GM21825 (cell line): ENCODE measurements at regions not wholly inside any gene's neighbourhood (a gene's known extent, or its start where the extent isn't known, plus 50 kb on each side); places are given as distances from the start of the nearest gene placed in this dataset.
"Not testable (repeated sequence)": the region's sequence is repeated elsewhere in the genome, so short reads cannot be mapped to it uniquely, and the experiment has no call there.

Experiments
- ATAC-seq: cut with Tn5 transposase; IDR thresholded peaks from one replicate; pipeline ENCODE4 v1.9.1; 2021; ENCODE audit warnings: mild to moderate bottlenecking, moderate library complexity; ENCODE audit not compliant: unreplicated experiment

DNA sequence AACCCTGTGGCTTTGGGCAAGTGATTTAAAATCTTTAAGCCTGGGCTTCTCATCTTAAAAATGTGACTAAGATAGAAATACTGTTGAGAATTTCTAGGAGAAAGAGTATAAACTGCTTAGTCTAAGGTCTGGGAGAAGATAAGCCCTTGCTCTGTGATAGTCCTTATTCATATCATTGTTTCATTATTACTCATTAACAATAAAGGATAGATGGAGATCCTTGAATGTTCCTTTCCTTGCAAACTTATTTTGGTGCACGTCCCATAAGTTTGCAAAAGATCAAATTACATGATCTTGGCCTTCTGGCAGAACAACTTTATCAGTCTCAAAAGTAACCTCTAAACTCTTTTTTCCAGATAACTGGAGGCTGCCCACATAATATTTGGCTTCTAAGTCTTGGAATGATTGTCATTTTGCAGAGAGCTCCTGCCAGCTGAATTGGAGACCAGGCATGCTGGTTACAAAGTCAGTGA, 138.3 kb downstream of the FAM124B start:
- ATAC-seq, result no peak

DNA sequence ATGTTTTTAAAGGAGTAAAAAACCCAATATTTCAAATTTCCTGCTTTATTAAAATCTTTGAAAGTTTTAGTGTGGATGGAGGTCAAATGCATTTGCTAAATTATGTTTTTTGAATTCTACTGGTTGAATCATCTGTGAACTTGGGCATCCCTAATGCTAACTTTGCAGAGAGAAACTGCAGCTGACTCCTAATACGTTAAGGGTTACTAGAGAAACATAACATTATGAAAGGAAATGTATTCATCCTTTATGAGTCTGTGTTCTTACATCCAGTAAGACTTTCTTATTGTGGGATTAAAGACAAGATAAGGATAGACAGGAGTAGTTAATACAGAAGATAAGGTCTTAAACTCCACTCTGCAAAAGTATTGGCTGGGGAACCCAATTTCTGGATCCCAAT, 140.6 kb downstream of the FAM124B start:
- ATAC-seq, result no peak

DNA sequence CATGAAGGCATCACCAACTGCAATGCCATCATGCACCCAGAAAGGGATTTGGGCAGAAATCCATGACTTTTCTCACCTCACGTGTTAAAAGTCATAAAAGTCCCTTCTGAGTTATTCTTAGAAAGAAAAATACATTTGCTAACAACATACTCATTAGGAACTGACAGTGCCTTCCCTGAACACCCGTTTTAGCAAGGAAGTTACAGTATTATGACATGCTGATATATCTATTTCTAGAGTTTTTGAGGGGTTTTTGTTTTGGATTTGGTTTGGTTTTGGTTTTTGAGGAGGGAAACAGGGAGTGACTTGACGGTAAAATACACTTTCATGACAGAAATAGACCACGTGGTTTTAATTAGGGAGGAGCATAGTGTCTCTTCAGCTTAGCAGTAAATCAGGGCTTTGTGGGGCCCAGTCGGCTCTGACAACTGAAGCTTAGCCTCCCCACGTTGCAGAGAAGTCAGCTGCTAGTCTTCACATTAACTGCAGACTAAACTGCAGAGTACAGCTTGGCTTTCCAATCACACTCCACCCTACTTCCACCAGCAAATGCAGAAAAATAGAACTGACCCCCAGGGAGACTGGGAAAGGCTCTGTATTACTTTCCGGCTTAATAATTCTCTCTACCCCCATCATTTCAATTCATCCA, 141.4 kb downstream of the FAM124B start:
- ATAC-seq, result no peak

DNA sequence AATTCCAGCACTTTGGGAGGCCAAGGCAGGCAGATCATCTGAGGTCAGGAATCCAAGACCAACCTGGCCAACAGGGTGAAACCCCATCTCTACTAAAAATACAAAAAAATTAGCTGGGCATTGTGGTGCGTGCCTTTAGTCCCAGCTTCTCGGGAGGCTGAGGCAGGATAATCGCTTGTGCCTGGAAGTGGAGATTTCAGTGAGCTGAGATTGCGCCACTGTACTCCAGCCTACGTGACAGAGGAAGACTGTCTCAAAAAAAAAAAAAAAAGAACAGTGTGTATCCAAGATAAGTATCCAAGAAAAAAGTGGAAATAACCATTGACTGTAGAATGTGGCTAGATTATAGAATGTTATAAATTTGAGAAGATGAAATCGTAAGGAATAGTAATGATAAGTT, 142.1 kb downstream of the FAM124B start:
- no peak for ATAC-seq

DNA sequence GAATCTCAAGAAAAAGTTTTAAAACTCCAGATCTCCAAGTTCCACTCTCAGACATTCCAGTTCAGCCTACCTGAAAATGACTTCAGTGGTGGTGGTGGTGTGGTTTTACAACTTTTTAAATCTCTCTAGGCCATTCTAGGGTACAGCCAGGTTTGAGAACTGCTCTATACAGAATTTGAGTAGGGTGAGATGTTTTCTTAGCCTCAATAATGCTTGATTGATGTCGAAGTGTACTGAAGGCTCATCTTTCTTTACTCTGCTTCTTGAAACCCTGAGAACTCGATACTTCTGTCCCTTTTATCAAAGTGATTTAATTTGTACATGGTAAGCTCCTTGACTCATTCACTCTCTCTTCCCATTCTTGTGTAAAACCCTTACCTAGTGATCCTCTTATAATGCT, 143.8 kb downstream of the FAM124B start:
- ATAC-seq, result no peak

DNA sequence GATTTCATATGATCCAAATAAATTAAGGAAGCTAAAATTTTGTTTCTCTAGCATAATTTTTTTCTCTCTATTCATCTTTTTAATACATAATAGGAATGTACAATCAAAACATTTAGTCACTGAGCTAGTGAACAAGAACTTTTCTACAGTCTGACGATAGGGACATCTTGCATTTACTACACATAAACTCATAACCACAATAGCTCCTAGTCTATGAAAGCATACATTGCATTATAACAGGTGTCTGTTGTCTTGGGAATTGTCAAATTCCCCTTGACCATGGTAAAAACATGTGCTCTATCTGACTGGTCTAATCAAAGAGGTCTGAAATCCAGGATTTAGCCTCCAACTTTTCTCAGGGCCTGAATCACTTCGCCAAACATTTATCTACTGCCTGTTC, 144.8 kb downstream of the FAM124B start:
- ATAC-seq, result no peak

DNA sequence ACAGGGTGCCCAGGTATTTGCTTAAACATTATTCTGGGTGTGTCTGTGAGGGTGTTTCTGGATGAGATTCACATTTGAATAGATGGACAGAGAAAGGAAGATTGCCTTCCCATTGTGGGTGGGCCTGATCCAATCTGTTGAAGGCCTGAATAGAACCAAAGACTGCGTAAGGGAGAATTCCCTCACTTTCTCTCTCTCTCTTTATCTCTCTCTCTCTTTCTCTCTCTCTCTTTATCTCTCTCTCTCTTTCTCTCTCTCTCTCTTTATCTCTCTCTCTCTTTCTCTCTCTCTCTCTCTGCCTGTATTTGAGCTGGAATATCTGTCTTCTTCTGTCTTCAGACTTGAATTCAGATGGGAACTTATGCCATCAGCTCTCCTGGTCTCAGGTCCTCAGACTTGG, 148.4 kb downstream of the FAM124B start:
- no peak for ATAC-seq

DNA sequence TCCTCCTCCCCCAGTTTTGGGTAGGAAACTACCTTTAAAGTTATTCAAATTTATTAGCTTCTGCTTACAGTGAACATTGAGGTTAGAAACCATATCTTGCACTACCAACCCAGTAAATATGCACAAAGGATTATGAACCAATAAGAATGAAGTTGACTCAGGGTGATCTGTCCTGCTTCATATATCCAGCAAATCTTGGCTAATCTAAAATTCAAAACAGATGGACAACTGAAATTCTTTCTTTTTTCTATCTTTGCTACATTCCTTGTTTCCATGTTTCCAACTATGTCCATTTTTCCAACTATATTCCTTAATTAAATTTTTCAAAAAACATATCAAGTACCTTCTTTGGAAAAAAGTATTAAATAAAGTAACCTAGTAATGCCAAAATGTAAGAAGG, 149.3 kb downstream of the FAM124B start:
- no peak for ATAC-seq

DNA sequence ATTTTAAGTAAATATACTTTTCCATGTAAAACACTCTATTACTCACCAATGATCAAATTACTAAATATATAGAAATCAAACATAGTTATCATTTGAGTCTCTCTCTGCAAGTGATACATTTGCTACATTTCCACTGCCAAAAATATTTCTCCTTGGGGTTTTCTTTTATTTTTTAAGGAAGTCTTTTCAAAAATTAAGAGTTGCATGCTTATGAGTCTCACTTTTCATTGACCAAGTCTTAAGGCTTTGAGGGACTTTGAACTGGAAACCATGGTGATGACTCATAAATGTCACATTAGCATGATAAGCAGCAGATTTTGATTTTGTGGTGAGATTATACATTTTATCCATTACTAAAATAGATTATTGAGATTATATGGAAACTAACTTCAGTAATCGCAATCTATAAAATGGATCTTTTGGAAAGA, 152.9 kb downstream of the FAM124B start:
- ATAC-seq, result no peak

DNA sequence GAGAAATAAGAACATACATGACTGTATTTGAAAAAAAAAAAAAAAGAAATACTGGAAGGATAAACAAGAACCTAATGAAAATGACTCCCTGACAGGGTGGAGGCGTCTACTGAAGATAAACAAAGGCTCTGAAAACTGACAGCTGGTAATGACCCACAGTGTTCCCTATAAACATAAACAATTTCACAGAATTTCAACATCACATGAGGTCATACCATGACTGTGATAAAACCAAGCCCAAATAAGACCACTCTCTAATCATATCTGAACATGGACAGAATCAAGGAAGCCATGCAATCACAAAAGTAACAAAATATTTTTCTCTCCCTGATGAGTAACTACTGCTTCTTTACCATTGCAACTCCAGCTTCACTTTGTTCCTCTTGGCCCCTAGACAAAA, 159.3 kb downstream of the FAM124B start:
- no peak for ATAC-seq

DNA sequence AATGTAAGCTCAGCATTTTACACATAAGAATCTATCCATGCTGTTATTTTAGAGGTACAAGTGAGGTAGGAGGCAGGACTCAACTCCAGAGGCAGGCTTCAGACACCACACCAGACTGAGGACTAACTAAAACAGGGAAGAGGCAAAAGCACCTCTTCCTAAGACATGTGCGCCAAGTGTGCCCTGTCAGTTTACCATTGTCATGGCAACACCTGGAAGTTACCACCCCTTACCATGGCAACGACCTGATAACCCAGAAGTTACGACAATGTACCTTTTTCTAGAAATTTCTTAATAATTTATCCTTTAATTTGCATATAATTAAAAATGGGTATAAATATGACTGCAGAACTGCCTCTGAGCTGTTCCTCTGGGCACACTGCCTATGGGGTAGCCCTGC, 160.1 kb downstream of the FAM124B start:
- ATAC-seq, result no peak

DNA sequence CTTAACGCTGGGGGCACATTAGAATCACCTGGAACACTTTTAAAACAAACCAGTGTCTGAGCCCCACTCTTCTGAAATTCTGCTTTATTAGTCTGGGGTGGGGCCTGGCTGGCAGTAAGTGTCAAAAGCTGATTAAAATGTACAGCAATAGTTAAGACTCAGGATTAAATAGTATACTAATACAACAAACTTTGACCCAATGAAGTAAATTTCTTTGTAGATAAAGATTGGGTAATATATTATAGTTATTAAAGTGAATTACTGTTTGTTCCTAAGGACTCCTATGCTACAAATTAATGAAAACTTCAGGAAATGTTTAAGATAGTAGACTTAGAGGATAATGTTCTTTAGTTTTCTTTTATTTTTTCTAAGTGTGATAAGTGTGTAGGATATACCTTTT, 160.9 kb downstream of the FAM124B start:
- ATAC-seq, result no peak

DNA sequence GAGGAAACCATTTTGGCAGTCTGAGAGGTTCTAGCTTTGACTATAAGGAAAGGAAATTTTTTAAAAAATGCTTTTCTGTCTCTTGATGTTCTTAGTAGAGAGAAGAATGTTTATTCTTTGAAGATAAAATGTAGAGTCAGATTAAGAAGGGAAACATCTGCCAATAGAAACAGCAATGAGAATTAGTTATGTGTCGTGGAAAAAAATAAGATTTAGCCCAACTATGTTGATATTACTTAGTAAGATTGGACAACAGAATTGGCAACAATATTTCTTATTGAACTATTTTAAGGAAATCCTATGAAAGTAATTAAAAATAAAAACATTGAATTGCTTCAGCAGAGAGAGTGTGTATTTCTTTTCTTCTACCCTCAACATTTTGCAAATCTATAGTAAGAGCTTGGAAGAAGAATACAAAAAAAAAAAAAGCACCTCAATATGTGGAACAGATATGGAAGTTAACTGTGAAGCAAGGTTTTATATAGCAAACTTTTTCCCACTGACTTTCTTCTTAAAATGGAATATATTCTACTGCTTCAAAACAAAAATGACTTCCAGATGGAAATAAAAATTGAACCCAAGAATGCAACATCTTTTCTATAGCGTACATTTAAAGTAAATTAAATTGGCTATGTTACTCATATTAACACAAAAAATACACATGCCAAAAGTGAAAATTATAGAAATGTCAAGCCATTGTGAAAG, 177.9 kb downstream of the FAM124B start:
- ATAC-seq, result no peak

DNA sequence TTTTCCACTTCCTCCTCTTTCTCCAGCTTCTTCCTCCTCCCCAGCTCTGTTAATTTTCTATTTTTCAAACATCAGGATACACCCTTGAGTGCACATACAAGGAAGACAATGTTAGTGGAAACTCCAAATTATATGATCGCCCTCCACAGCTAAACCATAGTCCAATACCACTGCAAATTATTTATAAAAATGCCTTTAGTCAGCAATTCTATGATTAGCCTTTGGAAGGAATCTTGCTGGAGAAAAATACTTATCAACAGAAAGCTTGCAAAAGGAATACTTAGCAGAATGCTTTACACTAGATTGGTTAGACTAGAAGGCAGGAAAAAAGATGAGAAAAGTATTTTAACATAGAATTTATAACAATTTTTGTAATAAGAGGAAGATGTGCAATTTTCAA, 178.9 kb downstream of the FAM124B start:
- ATAC-seq, result no peak

DNA sequence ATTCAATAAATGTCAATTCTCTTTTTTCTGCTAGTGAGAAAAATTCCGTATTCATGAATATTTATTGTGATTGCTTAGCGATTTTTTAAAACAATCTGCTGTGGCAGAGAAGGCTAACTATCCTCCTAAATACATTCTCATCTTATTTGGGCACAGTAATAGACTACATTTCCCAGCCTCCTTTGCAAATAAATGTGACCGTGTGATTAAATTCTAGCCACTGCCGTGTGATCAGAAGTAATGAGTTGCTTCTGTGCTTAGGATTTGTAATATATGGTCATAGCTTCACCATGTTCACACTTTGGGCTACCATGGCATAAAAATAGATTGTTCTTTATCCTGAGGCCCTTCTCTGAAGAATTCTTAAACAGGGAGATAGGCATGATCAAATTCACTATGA, 179.6 kb downstream of the FAM124B start:
- ATAC-seq, result no peak

DNA sequence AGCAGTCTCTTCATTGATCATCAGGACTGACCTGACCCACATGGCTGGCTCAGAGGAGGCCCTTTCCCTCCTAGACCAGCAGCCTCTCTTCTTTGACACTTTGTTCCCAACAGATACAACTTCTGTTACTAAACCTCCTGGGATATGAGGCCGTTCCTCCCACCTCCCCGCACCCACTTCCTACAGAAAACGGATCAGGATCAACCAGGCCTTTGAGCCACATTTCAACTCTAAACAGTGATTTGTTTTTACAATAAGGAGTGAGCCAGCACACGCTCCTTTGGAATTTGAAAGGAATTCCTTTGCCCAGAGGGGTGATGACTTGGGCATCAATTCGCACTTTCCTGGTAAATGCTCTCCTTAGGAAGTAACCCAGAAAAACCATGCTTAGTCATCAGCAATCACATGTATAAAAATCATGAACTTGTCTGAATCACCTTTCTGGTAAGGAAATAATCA, 180.4 kb downstream of the FAM124B start:
- no peak for ATAC-seq

DNA sequence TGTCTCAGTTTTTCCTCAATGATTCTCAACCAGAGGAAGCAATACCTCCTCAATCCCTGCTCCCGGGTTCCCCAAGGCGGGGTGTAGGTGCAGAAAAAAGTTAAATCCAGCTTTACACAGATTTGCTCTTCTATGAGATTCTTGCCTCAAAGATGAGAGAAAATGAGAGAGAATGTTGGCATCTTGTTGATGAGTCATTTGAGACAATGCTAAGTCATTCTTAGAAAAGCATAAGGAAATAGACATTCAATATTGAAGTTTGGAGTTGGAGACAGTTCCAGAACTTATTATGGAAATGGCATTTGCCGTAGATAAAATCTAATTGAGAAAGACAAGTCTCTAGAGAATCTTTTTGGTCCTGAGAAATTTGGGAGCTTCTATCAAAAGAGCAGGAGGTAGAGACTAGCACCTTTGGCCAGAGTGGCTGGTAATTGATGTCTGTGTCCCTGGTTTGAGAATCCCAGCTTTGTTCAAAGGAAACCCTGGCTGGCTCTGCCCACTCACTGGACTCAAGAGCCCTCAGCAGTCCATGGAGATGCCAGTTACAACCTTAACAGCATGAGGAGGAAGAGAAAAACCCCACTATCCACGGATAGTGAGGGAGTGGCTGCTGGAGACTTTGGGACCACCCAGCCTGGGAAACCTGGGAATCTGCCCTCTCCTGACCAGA, 181.2 kb downstream of the FAM124B start:
- ATAC-seq, result no peak

DNA sequence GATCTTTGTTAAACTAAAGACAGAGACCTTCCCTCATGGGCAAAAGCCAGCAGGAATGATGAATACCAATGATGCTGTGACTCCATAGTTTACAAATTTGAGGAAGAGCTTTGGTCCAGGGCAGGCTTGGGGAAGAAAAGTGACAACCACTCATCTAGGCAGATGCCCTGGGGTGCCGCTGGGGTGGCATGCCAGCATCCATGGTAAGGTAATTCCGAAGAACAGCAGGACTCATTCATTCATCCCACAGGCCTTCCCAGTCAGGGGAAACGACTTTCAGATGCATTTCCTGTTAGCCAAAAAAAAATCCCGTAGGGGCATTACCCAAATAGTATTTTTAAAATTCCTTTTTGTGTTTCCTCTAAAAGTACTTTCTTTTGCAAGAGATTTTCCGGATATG, 180.7 kb upstream of the SERPINE2 start:
- no peak for ATAC-seq

DNA sequence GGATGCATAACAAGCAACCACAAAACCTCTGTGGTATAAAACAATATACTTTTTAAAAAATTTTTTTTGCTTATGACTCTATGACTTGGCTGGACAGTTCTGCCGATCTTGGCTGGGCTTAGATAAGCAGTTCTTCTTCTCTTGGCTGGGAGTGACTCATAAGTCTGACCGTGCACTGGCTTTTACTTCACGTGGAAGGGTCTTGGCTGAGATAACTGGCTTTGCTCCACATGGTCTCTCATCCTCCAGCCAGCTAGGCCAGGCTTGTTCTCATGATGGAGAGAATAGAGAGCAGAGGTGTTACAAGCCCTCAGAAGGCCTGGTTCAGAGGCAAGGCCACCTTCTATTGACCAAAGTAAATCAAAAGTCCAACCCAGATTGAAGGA, 178.9 kb upstream of the SERPINE2 start:
- no peak for ATAC-seq

DNA sequence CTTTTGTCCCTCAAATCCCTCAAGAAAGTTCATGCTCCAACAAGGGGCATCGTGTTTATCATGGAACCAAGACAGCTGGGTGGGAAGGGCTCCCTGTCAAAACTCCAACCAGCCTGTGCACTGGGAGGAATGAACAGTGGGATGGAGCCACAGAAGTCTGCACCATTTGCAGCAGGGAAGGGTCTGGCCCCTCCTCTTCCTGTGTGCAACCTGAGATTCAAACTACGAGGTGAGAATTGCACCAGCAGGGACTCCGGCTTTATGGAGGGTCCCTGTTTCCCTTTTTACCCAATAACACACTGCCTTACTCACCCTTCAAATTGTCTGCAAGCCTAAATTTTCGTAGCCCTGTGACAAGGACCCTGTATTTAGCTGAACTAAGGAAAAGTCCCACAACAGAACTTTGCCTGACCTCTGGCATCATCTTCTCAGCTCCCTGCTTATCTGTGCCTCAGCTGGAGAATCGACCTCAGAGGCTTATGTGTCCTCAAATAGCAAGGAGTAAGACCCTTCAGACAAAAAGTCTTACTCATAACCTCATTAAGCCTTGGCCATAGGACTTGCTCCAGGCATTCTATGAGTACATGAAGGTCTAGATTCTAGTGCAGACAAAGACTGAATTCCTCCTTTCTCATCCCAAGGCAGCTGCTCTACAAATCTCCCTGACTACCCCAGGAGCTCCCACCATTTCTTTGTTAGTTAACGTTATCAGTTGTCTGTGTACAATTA, 178.3 kb upstream of the SERPINE2 start:
- no peak for ATAC-seq

DNA sequence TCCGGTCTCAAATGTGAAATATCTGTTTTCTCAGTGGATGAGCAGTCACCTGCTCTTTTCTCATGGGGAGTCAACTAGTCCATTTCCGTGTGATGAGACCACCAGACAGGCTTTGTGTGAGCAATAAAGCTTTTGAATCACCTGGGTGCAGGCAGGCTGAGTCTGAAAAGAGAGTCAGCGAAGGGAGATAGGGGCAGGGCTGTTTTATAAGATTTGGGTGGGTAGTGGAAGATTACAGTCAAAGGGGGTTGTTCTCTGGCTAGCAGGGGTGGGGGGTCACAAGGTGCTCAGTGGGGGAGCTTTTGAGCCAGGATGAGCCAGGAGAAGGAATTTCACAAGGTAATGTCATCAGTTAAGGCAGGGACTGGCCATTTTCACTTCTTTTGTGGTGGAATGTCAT, 176.5 kb upstream of the SERPINE2 start:
- ATAC-seq, result not testable (repeated sequence)
